ENCODE measurements at regions not wholly inside any gene's neighbourhood (a gene's known extent, or its start where the extent isn't known, plus 50 kb on each side); places are given as distances from the start of the nearest gene placed in this dataset. TPM values are rescaled to one million over a fixed set of nuclear protein-coding genes. Genes with fewer than 3 reads are reported as not detected.

DNA sequence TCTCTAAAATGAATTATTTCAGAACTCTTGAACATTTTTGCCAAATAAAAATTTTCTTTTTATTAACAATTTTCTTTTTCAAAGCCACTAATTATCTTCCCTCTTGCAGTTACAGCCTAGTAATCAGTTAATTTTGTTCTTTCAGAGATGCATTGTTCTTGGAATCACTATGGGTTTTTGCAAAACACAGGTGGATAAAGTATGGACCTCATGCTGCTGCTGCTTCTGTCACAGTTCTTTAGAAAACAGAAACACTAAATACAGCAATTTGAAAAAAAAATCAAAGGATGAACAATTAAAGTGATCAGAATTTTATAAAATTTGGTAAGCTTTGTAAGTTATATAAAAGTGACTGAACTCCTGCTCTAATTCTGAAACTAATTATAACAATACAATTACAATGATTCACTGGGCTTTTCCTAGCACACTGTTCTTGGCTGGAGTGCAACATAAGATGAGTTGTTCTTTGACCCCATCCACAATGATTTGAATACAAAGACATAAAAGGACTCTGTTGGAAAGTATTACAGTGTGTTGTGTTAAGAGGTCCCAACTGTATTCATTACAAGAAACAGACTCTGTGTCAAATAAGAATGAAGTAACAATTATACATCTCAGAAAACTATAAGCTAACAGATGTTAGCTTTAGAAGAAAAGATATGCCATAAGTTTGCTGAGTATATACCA lies 59.4 kb upstream of the GK2 start:
- H3K4me2 ChIP-seq: no peak overlapping the region
- no peak for DNase-seq (ENCODE audit: low spot score)
- no peak overlapping the region for H2AFZ ChIP-seq

DNA sequence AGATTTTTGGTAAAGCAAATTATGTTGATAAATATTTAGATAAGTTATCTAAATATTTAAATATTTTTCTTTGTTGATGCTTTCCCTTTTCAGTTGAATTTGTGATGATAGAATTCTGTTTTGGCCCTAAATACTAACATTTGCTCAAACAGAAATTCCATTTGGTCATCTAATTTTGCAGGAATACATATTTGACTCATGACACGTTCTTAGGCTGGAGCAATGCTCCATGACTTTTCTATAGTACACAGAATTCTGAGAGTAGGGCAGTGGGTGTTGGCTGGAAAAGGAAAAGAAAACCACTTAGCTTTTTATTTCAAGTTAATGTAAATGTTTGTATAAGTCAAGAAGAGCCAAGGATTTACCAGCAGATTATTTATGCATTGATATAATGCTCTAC lies 58.6 kb upstream of the GK2 start:
- H3K27me3 ChIP-seq: no peaks in the 10 kb centered on the region
- WGBS (ENCODE audit: low lambda C conversion rate, missing lambda C conversion rate): 62% methylated on average over 1 of the region's 1 CpG
- H3K4me1 ChIP-seq (ENCODE audit: insufficient read depth): no peaks in the 10 kb centered on the region
- no peak overlapping the region for H3K4me3 ChIP-seq
- DNase-seq (ENCODE audit: low spot score): no peak
- no peaks in the 10 kb centered on the region for H3K9me2 ChIP-seq (replicated peaks; ENCODE audit: insufficient read depth)
- no peak overlapping the region for H2AFZ ChIP-seq
- H3K27ac ChIP-seq: no peak overlapping the region
- no peaks in the 10 kb centered on the region for H3K79me2 ChIP-seq
- TF ChIP-seq EZH2phosphoT487 (IDR thresholded peaks at IDR 0.05; ENCODE audit: low read depth, severe bottlenecking, unreplicated experiment): no peak
- TF ChIP-seq, protein P1, sequence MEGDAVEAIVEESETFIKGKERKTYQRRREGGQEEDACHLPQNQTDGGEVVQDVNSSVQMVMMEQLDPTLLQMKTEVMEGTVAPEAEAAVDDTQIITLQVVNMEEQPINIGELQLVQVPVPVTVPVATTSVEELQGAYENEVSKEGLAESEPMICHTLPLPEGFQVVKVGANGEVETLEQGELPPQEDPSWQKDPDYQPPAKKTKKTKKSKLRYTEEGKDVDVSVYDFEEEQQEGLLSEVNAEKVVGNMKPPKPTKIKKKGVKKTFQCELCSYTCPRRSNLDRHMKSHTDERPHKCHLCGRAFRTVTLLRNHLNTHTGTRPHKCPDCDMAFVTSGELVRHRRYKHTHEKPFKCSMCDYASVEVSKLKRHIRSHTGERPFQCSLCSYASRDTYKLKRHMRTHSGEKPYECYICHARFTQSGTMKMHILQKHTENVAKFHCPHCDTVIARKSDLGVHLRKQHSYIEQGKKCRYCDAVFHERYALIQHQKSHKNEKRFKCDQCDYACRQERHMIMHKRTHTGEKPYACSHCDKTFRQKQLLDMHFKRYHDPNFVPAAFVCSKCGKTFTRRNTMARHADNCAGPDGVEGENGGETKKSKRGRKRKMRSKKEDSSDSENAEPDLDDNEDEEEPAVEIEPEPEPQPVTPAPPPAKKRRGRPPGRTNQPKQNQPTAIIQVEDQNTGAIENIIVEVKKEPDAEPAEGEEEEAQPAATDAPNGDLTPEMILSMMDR (IDR thresholded peaks at IDR 0.05; ENCODE audit: poor library complexity): no peak
- TF ChIP-seq EZH2 (IDR thresholded peaks at IDR 0.05; ENCODE audit: borderline replicate concordance): no peak
- no peaks in the 10 kb centered on the region for H4K20me1 ChIP-seq (ENCODE audit: insufficient read depth, poor library complexity, severe bottlenecking)
- no peaks in the 10 kb centered on the region for H3K9me3 ChIP-seq (ENCODE audit: low read depth)
- no peaks in the 10 kb centered on the region for H3K36me3 ChIP-seq (replicated peaks; ENCODE audit: insufficient read depth, low read depth)
- H3K4me2 ChIP-seq: no peak overlapping the region

More for the DNA sequence above, 59.4 kb upstream of the GK2 start:
- Histone ChIP-seq H3K36me3 (replicated peaks; ENCODE audit: insufficient read depth, low read depth) (no peaks in the 10 kb centered on the region), H3K9me2 (replicated peaks; ENCODE audit: insufficient read depth) (no peaks in the 10 kb centered on the region), H3K9me3 (ENCODE audit: low read depth) (no peaks in the 10 kb centered on the region), H4K20me1 (ENCODE audit: insufficient read depth, poor library complexity, severe bottlenecking) (no peaks in the 10 kb centered on the region), H3K27ac (no peak overlapping the region), H3K27me3 (no peaks in the 10 kb centered on the region), H3K79me2 (no peaks in the 10 kb centered on the region), H3K4me3 (no peak overlapping the region), H3K4me1 (ENCODE audit: insufficient read depth) (no peaks in the 10 kb centered on the region)
- TF ChIP-seq EZH2 (IDR thresholded peaks at IDR 0.05; ENCODE audit: borderline replicate concordance) (no peak), EZH2phosphoT487 (IDR thresholded peaks at IDR 0.05; ENCODE audit: low read depth, severe bottlenecking, unreplicated experiment) (no peak)
- TF ChIP-seq, protein P1 (IDR thresholded peaks at IDR 0.05; ENCODE audit: poor library complexity): no peak

Small RNA genes in the stretch of these regions (small RNA-seq; reads per million reads assigned to genes)
- not detected for gene RF00072

Measured in hepatocyte (in vitro differentiated cells).